ENCODE measurements at regions not wholly inside any gene's neighbourhood (a gene's known extent, or its start where the extent isn't known, plus 50 kb on each side); places are given as distances from the start of the nearest gene placed in this dataset.

DNA sequence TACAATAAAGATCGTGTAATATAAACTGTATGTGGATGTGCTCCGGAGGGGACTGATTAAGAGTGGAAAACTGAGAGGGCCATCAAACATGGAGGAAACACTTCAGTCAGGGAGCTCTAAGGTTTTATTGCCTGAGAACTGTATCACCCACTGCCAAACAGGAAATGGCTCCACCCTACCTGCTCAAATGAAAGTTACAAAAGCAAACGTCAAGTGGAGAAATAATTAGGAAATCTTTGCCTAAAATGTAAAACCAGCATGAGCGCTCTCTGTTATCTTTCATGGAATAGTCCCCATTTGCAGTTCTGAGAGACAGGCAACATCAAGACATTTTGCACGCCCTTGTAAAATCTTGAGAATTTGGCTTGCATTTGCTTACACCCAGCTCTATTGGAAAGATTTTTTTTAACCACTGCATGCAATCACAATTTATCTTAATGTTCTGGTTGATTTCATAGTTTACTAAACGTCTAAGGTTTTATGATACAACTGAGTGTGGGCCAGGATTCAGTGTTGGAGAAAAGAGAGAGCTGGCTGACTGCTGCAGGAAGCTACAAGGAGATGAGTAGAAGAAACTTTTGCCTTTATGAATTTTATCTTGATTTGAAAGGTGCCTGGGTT is 344.0 kb upstream of the PRICKLE1 start:
- Histone ChIP-seq H3K4me3 (replicated peaks in 1 of 4; ENCODE audit: control extremely low read depth in 1 of 4, insufficient read depth in 1 of 4, low read depth in 3 of 4, low read length in 4 of 4) (no peak overlapping the region), H3K4me1 (ENCODE audit: control insufficient read depth, extremely low read depth, insufficient read depth, low read length) (no peaks in the 10 kb centered on the region), H2AFZ (ENCODE audit: low read length) (no peak overlapping the region), H3K36me3 (ENCODE audit: control insufficient read depth, insufficient read depth, low read length) (no peaks in the 10 kb centered on the region), H3K9me3 (ENCODE audit: control insufficient read depth, insufficient read depth, low read depth, low read length) (no peaks in the 10 kb centered on the region), H3K9ac (ENCODE audit: insufficient read depth, low read length) (no peak overlapping the region), H3K27ac (ENCODE audit: insufficient read depth, low read length) (no peak overlapping the region), H3K79me2 (ENCODE audit: control insufficient read depth, insufficient read depth, low read length) (no peaks in the 10 kb centered on the region), H4K20me1 (ENCODE audit: control insufficient read depth, extremely low read depth, insufficient read depth, low read length) (no peaks in the 10 kb centered on the region), H3K27me3 (ENCODE audit: control insufficient read depth, insufficient read depth, low read length) (no peaks in the 10 kb centered on the region), H3K4me2 (ENCODE audit: extremely low read depth, insufficient read depth, low read length) (no peak overlapping the region)
- TF ChIP-seq, protein P1, sequence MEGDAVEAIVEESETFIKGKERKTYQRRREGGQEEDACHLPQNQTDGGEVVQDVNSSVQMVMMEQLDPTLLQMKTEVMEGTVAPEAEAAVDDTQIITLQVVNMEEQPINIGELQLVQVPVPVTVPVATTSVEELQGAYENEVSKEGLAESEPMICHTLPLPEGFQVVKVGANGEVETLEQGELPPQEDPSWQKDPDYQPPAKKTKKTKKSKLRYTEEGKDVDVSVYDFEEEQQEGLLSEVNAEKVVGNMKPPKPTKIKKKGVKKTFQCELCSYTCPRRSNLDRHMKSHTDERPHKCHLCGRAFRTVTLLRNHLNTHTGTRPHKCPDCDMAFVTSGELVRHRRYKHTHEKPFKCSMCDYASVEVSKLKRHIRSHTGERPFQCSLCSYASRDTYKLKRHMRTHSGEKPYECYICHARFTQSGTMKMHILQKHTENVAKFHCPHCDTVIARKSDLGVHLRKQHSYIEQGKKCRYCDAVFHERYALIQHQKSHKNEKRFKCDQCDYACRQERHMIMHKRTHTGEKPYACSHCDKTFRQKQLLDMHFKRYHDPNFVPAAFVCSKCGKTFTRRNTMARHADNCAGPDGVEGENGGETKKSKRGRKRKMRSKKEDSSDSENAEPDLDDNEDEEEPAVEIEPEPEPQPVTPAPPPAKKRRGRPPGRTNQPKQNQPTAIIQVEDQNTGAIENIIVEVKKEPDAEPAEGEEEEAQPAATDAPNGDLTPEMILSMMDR (conservative IDR thresholded peaks at IDR 0.05 in 1 of 2, IDR thresholded peaks at IDR 0.05 in 1 of 2; ENCODE audit: low read depth in 1 of 2, low read length in 2 of 2): no peak
- no peak for TF ChIP-seq EZH2 (IDR thresholded peaks at IDR 0.05; ENCODE audit: low read length, missing control alignments)
- peak; percentile 31 to 57 for DNase-seq (ENCODE audit: low read depth in 2 of 2)

DNA sequence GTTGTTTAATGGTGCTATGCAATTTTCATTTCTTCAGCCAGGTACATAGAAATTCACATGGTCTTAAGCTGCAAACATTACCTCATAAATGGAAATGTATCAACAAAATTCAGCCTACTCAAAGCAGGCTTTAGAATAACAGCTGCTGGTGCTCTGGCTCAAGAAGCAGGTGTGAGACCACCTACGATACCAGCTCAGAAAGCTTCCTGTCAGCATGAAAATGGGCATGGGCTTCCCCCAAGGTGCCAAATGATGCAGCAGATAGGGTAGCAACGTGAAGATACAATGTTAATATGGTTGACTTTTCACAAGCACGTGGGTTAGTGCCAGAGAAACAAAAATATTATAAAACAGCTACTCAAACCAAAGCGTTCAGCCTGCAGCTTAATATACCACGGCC is 343.4 kb upstream of the PRICKLE1 start:
- Histone ChIP-seq H2AFZ (ENCODE audit: low read length) (no peak overlapping the region), H3K4me3 (replicated peaks in 1 of 4; ENCODE audit: control extremely low read depth in 1 of 4, insufficient read depth in 1 of 4, low read depth in 3 of 4, low read length in 4 of 4) (no peak overlapping the region), H3K9ac (ENCODE audit: insufficient read depth, low read length) (no peak overlapping the region), H3K27me3 (ENCODE audit: control insufficient read depth, insufficient read depth, low read length) (no peaks in the 10 kb centered on the region), H3K4me2 (ENCODE audit: extremely low read depth, insufficient read depth, low read length) (no peak overlapping the region), H4K20me1 (ENCODE audit: control insufficient read depth, extremely low read depth, insufficient read depth, low read length) (no peaks in the 10 kb centered on the region), H3K36me3 (ENCODE audit: control insufficient read depth, insufficient read depth, low read length) (no peaks in the 10 kb centered on the region), H3K4me1 (ENCODE audit: control insufficient read depth, extremely low read depth, insufficient read depth, low read length) (no peaks in the 10 kb centered on the region), H3K79me2 (ENCODE audit: control insufficient read depth, insufficient read depth, low read length) (no peaks in the 10 kb centered on the region), H3K9me3 (ENCODE audit: control insufficient read depth, insufficient read depth, low read depth, low read length) (no peaks in the 10 kb centered on the region), H3K27ac (ENCODE audit: insufficient read depth, low read length) (no peak overlapping the region)
- DNase-seq (ENCODE audit: low read depth in 2 of 2): no peak
- no peak for TF ChIP-seq EZH2 (IDR thresholded peaks at IDR 0.05; ENCODE audit: low read length, missing control alignments)
- TF ChIP-seq, protein P1 (conservative IDR thresholded peaks at IDR 0.05 in 1 of 2, IDR thresholded peaks at IDR 0.05 in 1 of 2; ENCODE audit: low read depth in 1 of 2, low read length in 2 of 2): no peak

DNA sequence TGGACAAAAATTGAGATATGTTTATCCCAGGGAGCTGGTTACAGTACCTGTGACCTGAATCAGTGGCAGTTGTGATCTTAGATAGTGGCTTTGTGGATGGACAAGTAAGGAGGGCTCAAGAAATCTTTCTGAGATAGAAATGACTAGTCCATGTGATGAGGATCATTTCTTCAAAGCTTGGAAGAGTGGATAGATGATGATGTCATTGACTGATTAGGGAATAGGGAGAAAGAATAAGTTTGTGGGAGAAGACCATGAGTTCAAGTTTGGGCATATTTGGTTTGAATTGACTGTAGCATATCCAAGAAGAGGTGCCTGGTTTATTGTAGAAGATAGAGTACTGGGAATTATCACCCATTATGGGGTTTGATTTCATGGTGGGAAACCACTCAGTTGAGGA is 336.7 kb upstream of the PRICKLE1 start:
- TF ChIP-seq EZH2 (IDR thresholded peaks at IDR 0.05; ENCODE audit: low read length, missing control alignments): no peak
- TF ChIP-seq, protein P1 (conservative IDR thresholded peaks at IDR 0.05 in 1 of 2, IDR thresholded peaks at IDR 0.05 in 1 of 2; ENCODE audit: low read depth in 1 of 2, low read length in 2 of 2): no peak
- no peaks in the 10 kb centered on the region for H3K36me3 ChIP-seq (ENCODE audit: control insufficient read depth, insufficient read depth, low read length)
- no peak for DNase-seq (ENCODE audit: low read depth in 2 of 2)
- no peak overlapping the region for H3K27ac ChIP-seq (ENCODE audit: insufficient read depth, low read length)
- no peak overlapping the region for H3K4me2 ChIP-seq (ENCODE audit: extremely low read depth, insufficient read depth, low read length)
- no peaks in the 10 kb centered on the region for H3K79me2 ChIP-seq (ENCODE audit: control insufficient read depth, insufficient read depth, low read length)
- H3K9me3 ChIP-seq (ENCODE audit: control insufficient read depth, insufficient read depth, low read depth, low read length): no peaks in the 10 kb centered on the region
- no peak overlapping the region for H2AFZ ChIP-seq (ENCODE audit: low read length)
- H3K4me3 ChIP-seq (replicated peaks in 1 of 4; ENCODE audit: control extremely low read depth in 1 of 4, insufficient read depth in 1 of 4, low read depth in 3 of 4, low read length in 4 of 4): no peak overlapping the region
- no peaks in the 10 kb centered on the region for H4K20me1 ChIP-seq (ENCODE audit: control insufficient read depth, extremely low read depth, insufficient read depth, low read length)
- H3K27me3 ChIP-seq (ENCODE audit: control insufficient read depth, insufficient read depth, low read length): no peaks in the 10 kb centered on the region
- no peaks in the 10 kb centered on the region for H3K4me1 ChIP-seq (ENCODE audit: control insufficient read depth, extremely low read depth, insufficient read depth, low read length)
- no peak overlapping the region for H3K9ac ChIP-seq (ENCODE audit: insufficient read depth, low read length)

All from fibroblast of lung (primary cell).